Urothelium cell line (cell line): ENCODE measurements at regions not wholly inside any gene's neighbourhood (a gene's known extent, or its start where the extent isn't known, plus 50 kb on each side); places are given as distances from the start of the nearest gene placed in this dataset.
"Not testable (repeated sequence)": the region's sequence is repeated elsewhere in the genome, so short reads cannot be mapped to it uniquely, and the experiment has no call there.

Experiments used
- DNase-seq: peaks from one replicate; pipeline ENCODE4 v3.0.0; 2011; ENCODE audit warnings: low spot score, mixed read lengths
- FAIRE-seq: peaks from 2 replicates; lab custom pipeline; 2011; peaks lifted over from hg19 to GRCh38; lab: Jason Lieb, UNC

GRCh38 chr7:145488816-145489215 is 627.8 kb upstream of the CNTNAP2 start:
- no peak for FAIRE-seq

DNA sequence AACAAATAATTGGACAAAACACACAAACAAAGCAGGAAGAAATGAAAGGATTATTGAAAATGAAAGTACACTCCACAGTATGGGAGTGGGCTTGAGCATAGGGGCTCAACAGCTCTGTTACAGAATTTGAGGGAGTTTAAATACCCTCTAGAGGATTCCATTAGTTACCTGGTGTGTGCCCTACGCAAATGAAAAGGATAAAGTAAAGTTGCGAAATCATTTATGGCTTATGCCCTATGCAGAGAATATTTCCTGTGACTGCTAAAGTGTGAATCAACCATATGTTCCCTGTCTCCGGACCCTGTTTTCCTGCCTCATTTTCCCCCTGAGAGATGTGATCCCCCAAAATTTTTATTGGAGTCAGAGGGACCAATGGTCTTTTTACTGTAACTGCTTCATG is 634.6 kb upstream of the CNTNAP2 start:
- DNase-seq = no peak
- FAIRE-seq = no peak

More at GRCh38 chr7:145488816-145489215, 627.8 kb upstream of the CNTNAP2 start:
- DNase-seq = no peak

- FAIRE-seq = no peak
Observed at GRCh38 chr7:145478541-145478940, 638.1 kb upstream of the CNTNAP2 start.

DNA sequence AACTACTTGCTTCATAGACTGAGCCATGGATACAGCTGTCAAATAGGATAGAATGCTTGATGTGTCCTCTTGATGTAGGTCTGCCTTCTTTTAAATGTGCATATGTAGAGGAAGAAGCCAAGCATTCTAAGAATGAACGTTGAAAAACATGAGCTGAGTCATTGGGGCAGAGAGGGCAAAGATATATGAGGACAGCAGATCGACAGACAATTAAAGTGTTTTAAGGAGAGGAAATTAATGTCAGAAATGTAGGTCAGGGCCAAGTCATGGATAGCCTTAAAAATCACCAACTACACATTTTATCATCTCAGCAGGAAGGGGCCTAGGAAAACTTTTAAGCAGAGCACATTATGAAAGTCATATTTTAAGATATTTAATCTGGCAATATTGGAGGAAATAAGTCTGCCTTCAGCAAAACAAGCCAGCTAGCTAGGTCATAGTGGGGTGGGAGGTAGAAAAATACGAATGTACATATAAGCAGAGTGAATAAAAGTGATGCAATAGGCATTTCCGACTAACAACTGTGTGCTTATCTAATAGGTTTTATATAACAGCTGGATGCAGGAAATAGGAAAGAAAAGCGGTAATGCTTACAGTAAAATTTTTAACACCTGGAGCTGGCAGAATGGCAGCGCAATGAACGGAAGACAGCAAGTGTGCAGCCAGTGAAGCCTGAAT is 638.3 kb upstream of the TPK1 start:
- no peak for FAIRE-seq

More at GRCh38 chr7:145478541-145478940, 638.1 kb upstream of the CNTNAP2 start:
- DNase-seq = no peak

DNA sequence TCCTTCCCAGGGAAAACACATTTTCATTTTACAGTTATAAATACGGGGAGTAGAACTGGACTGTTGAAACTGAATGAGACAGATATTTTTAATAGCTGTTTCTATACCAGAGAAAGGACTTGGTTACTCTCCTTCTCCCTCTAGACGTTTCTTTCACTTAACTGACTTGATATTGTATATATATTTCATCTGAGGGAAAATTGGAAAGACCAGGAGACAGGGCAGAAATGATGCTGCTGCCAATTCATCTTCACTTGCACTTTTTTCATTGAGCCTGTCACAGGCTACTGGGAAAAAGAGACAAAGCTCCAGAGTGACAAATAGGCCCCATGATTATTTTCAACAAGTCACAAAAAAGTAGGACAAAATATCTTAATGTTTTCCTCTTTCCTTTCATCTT is 636.0 kb upstream of the TPK1 start:
- FAIRE-seq = no peak
- no peak for DNase-seq

More for the DNA sequence above, 638.3 kb upstream of the TPK1 start:
- no peak for DNase-seq

DNA sequence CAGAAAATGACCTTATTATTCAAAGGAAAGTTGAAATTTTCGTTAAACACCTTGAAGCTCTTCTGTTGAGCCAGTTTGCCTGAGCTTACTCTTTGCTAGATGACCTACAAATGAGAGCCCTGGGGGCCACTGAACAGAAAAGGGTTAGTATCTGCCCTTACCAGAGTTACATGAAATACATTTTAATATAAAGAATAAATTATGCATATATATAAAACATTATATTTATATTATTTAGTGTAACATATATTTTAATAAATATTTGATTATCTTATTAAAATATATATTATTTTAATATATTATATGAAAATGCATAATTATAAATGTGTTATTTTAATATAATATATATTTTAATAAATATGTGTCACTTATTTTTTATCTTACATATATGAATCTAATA is 628.4 kb upstream of the TPK1 start:
- FAIRE-seq = no peak
- no peak for DNase-seq

GRCh38 chr7:145462463-145462862 is 626.6 kb upstream of the TPK1 start:
- DNase-seq (no peak), FAIRE-seq (no peak)

GRCh38 chr7:145434811-145435210 is 599.0 kb upstream of the TPK1 start:
- FAIRE-seq (no peak), DNase-seq (no peak)

DNA sequence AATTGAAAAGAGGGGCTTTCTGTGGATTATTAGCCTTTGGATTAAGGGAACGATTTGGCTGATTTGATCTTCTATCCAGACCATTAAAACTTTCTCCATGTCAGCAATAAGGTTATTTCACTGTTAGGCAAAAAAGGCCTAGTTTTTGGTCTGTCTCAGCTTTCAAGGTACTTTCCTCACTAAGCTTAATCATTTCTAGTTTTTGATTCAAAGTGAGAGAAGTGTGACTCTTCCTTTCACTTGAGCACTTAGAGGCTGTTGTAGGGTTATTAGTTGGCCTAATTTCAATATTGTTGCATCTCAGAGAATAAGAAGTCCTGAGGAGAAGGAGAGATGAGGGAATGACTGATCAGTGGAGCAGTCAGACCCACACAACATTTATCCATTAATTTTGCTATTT is 596.0 kb upstream of the TPK1 start:
- no peak for DNase-seq
- FAIRE-seq = no peak

DNA sequence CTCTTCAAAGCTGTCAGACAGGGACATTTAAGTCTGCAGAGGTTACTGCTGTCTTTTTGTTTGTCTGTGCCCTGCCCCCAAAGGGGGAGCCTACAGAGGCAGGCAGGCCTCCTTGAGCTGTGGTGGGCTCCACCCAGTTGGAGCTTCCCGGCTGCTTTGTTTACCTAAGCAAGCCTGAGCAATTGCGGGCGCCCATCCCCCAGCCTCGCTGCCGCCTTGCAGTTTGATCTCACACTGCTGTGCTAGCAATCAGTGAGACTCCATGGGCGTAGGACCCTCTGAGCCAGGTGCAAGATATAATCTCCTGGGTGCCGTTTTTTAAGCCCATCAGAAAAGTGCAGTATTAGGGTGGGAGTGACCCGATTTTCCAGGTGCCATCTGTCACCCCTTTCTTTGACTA is 582.6 kb upstream of the TPK1 start:
- not testable (repeated sequence) for FAIRE-seq, DNase-seq

GRCh38 chr7:145411066-145411465 is 575.2 kb upstream of the TPK1 start:
- FAIRE-seq = no peak
- no peak for DNase-seq

- no peak for FAIRE-seq
Observed at GRCh38 chr7:145398758-145399157, 562.9 kb upstream of the TPK1 start.

DNA sequence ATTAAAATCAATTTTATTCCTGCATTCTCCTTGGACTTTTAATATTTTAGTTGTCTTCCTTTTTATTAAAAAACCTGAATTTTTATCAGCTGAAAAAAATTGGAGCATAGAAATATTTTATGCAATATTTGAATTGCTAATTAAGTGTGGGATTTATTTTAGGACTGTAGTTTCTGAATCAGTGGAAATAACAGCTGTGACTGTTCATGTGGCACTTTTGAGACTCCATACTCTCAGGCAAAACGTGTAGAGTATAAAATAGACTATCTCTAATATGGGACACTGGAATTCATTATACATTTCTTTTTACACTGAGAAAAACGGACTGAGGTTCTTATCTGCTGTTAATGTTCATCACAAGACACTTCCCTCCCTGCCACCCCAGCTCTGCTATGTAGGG is 558.3 kb upstream of the TPK1 start:
- no peak for FAIRE-seq

More at GRCh38 chr7:145398758-145399157, 562.9 kb upstream of the TPK1 start:
- DNase-seq = no peak

DNA sequence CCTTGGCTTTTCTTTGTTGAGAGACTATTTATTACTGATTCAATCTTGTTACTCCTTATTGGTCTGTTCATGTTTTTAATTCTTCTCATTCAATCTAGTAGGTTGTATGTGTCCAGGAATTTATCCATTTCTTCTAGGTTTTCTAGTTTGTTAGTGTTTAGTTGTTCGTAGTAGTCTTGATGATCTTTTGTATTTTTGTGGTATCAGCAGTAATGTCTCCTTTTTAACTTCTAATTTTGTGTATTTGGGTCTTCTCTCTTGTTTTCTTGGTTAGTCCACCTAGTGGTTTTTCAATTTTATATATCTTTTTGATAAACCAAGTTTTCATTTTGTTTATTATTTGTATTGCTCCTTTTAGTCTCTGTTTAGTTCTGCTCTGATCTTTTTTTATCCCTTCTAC is 546.9 kb upstream of the TPK1 start:
- no peak for DNase-seq

More for the DNA sequence above, 558.3 kb upstream of the TPK1 start:
- DNase-seq = no peak

GRCh38 chr7:145378197-145378596 is 542.3 kb upstream of the TPK1 start:
- FAIRE-seq = no peak
- DNase-seq = no peak

More for the DNA sequence above, 546.9 kb upstream of the TPK1 start:
- no peak for FAIRE-seq

- no peak for DNase-seq
Observed at GRCh38 chr7:145360511-145361100, 524.8 kb upstream of the TPK1 start.

GRCh38 chr7:145350334-145350733 is 514.5 kb upstream of the TPK1 start:
- FAIRE-seq (no peak), DNase-seq (no peak)

More at GRCh38 chr7:145360511-145361100, 524.8 kb upstream of the TPK1 start:
- no peak for FAIRE-seq

GRCh38 chr7:145349452-145349851 is 513.6 kb upstream of the TPK1 start:
- not testable (repeated sequence) for FAIRE-seq, DNase-seq

DNA sequence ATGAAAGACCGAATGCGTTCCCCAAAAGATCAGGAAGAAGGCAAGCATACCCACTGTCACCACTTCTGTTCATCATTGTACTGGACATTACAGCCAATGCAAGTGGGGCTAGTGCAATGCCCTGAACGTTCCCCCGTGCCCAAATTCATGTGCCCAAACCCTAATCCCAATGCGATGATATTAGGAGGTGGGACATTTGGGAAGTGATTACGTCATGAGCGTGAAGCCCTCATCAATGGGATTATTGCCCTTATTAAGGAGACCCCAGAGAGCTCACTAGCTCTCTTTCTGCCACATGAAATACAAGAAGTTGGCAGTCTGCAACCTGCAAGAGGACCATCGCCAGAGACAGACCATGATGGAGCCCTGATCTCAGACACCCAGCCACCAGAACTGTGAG is 511.4 kb upstream of the TPK1 start:
- DNase-seq (no peak), FAIRE-seq (no peak)

DNA sequence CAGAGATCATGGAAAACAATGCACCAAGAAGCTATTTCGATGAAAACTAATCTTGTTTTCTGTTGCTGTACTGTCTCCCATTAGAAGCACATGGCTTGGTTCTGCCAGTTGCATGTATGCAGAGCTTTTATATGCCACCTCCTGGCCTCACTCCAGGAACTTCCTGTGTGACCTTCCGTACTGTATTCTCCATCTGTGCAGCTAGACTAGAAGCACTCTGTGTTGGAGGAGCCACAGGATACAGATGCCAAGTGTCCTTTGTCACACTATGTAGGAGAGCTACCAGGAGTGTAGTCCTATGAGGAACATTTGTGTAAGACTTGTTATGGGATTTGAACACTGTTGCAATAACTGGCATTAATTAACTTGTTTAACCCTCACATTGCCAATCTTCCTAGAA is 503.5 kb upstream of the TPK1 start:
- DNase-seq (no peak), FAIRE-seq (no peak)

DNA sequence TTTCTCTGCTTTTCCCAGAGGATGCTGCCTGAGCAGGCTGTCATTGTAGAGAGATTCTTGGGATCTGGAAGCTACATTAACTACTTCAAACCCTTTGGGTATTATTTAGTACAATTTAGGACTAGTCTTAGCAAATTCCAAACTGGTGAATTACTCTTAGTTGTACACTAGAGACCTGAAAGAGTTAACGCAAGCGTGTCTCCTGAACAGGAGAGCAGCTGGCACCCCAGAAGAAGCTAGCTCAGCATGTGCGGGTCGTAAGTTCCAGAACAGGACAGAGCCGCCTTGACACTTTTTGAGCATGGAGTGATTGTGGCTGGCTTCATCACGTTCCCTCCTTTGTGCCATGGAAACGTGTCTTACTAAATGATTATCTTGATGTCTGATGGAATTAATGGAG is 495.7 kb upstream of the TPK1 start:
- FAIRE-seq = no peak
- no peak for DNase-seq

GRCh38 chr7:145331076-145331475 is 495.2 kb upstream of the TPK1 start:
- FAIRE-seq = no peak
- no peak for DNase-seq
